ENCODE measurements at regions not wholly inside any gene's neighbourhood (a gene's known extent, or its start where the extent isn't known, plus 50 kb on each side); places are given as distances from the start of the nearest gene placed in this dataset.

DNA sequence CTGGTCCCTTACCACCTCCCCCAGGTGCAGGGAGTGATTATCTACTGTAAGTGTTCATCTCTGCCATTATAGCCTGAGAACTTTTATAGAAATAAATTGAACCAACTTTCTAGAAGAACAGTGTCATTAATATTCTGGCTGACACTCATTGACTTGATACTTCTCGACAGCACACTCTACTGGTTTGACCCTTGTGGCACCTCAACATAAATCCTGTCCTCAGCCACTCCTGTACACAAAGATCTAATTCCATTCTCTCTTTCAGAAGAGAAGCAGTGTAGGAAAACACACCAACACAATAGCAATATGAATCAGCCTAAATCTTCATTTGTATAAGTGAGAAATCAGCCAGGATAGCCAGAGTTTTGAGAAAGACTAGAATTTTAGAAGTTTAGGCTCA is 417.7 kb downstream of the TAF11L14 start:
- DNase-seq: no peak

DNA sequence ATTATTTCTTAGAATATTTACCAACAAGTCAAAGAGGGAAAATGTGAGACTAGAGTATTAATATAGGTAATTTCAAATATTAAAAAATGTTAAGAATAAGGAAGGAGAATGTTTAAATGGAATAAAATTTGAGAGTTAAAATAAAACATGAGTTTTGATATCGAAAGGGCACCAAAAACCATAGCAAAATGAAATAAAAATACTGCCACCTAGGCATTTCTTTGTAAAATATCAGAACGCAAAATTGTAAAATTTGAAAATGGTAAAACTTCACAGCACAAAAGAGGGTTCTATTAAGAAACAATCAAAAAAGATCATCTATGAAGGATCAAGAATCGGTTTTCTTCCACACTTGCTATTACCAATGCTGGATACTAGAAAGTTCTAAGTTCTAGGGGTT is 418.3 kb downstream of the TAF11L14 start:
- DNase-seq: no peak

GRCh38 chr5:18057725-18058124 is 423.5 kb downstream of the TAF11L14 start:
- no peak for DNase-seq

DNA sequence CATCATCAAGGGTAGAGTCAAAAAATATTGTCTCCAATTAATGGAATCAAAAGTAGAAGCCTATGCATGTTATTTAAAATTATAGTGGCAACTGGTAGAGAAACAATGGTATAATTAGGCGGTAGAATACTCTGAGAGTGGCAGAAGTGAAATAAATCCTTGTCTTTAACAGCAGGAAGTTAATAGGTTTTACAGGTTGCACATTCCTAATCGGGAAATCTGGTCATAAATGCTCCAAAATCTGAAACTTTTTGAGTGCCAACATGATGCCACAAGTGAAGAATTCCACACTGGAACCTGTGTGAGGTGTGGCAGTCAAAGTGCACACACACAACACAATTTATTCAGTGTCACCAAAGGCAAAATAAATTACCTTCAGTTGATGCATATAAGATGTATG is 433.4 kb downstream of the TAF11L14 start:
- DNase-seq: no peak

DNA sequence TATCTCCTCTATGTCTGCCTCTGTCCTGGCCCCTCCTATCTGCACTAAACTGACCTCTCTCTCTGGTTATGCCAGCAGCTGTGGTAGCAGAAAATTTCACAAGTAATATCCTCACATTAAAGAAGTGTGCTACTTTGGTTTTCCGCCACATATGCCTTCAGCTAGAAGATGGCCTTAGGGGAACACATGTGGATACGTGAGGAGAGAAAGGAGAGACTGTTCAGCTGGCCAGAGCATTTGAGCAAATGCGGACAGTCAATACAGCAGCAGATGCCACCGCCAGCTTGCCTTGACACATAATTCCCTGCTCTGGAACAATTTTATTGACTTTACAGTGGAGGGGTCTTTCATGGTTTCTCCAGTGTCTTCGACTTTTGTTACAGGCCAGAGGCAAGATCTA is 434.6 kb downstream of the TAF11L14 start:
- no peak for DNase-seq

GRCh38 chr5:18069790-18070189 is 435.5 kb downstream of the TAF11L14 start:
- DNase-seq: no peak

DNA sequence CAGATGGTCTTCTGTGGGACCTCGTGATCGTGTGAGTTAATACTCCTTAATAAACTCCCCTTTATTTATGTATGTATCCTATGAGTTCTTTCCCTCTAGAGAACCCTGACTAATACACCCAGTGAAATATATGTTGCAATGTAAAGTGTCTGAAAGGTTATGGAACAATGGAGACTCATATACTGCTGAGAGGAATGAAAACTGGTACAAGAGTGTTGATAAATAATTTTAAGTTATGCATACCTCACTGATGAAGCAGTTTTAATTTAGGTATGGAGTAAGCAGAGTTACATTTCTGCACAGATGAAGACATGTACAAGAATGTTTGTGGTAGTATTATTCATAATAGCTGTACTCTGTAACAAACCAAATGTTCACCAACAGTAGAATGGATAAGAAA is 438.3 kb downstream of the TAF11L14 start:
- DNase-seq: no peak

GRCh38 chr5:18074961-18075360 is 440.7 kb downstream of the TAF11L14 start:
- no peak for DNase-seq

DNA sequence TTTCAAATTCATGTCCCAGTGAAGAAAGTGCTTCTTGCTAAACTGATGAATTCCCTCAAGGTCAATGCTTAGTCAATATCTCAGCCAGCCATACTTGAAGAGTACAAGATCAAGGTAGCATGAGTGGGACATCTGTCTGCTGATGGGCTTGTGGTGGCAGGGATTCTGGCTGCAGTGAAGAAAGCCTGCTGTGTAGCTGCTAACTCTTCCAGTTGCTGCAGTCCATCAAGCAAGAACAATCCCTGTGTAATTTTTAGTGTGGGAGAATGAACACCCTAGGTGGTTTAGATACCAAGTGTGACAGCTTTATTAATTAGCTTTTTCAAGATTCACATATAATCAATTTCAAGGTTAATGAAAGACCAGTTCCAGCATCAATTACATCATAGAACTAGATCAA is 443.9 kb downstream of the TAF11L14 start:
- no peak for DNase-seq

DNA sequence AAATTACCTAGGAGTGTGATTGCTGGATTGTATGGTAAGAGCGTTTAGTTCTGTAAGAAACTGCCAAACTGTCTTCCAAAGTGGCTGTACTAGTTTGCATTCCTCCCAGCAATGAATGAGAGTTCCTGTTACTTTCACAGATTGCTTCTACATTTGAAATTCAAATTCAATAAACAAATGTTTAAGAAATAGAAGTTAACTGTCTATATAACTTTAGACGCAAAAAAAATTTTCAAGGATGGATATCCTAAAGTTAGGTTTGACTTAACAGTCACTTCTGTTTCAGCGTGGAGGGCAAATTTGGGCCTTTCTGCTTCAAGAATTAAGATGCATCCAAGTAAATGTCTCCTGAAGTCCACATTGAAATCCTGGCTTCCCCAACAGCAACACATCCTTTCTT is 445.6 kb downstream of the TAF11L14 start:
- DNase-seq: no peak

GRCh38 chr5:18088020-18088579 is 453.8 kb downstream of the TAF11L14 start:
- no peak for DNase-seq

DNA sequence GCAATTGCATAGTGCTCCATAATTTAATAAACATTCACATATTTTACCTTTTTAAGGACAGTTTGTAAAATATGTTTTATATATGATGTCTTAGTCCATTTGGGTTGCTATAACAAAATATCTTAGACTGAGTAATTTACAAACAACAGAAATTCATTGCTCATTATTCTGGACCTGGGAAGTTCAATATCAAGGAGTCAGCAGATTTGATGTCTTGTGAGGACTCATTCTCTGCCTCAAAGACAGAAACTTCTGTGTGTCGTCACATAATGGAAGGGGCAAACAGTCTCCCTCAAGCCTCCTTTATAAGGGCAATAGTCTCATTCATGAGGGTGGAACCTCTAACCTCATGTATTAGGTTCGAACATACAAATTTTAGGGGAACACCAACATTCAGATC is 455.9 kb downstream of the TAF11L14 start:
- DNase-seq: no peak

DNA sequence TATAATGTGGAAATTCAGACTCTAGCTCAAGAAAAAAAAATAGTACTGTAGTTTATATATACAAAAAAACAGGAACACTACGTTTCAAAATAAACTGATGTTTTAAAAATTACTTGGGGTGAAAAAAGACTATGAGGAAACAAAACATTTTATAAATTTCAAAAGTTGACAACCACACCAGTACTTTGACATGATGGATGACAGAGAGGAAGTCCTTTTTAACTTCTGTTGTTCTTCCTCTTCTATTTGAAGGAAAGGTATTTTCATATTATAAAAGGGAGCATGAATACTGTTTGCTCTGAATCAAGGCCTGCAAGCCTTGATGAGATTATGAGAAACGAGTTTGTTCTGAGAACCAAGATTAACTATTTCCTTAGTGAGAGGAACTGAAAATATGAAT is 456.9 kb downstream of the TAF11L14 start:
- no peak for DNase-seq

DNA sequence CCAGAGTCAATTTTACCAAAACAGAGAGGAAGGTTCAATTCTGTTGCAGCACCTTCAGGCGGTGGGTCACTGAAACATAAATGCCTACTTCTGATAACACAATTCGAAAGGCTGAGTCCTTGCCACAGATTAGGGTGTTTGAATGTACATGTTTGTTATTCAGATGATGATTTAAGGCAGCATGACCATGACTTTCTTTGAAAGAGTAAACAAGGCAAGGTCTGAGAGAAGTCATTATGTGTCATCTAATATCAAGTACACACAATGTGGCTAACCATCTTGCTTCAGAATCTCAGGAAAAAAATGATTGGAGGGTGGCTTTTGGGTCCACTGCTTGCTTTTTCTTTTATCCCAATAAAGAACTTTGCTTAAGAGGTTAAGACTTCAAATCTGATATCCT is 457.5 kb downstream of the TAF11L14 start:
- DNase-seq: no peak

DNA sequence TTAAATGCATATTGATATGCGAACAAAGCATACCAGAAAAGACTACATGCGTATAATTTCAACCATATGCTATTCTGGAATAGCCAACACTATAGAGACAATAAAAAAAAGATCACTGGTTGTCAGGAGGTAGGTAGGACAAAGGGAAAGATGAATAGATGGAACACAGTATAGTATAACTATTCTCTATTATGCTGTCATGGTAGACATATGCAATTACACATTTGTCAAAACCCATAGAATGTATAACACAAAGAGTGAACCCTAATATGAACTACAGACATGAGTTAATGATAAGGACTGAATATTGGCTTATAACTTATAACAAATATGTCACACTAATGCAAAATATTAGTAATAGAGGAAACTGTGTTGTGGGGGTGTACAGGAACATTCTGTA is 460.8 kb downstream of the TAF11L14 start:
- DNase-seq: no peak

DNA sequence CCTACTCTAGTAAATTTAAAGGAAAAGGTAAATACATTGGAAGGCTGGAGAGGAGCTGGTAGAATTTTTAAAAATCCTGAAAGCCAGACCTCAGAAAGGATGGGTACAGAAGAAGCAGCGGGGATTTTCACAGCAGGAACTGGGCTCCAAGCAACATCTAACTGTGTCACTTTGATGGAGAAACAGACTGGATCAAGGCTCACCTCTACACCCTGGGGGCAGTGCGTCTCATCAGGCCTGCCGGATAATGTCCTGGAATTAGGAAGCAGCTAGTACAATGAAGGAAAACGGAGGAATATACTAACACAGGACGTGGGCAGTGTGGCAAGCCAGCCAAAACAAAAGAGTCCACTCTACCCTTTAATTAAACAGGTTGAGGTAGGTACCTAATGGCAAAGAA is 463.6 kb downstream of the TAF11L14 start:
- no peak for DNase-seq

GRCh38 chr5:18098691-18099090 is 464.4 kb downstream of the TAF11L14 start:
- no peak for DNase-seq

DNA sequence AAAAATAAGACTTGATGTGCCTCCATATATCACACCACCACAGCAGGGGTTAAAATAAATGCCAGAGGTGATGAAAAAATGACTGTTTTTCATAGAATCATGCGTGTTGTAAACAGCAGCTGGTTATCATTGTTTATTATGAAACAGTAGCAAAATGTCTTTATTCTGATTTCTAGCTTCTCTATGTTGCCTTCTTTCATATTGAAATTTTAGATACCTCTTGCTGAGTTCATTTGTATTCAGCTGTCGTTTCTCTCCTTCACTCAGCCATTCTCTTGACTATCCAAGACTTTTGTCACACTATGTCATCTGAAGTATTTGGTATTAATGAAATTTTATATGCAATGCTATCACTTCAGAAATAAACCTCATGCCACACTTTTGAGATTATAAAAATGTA is 465.0 kb downstream of the TAF11L14 start:
- no peak for DNase-seq

- no peak for DNase-seq
These were observed 467.3 kb downstream of the TAF11L14 start for GRCh38 chr5:18101532-18101931.

GRCh38 chr5:18102733-18103132 is 468.5 kb downstream of the TAF11L14 start:
- no peak for DNase-seq

GRCh38 chr5:18105449-18105848 is 471.2 kb downstream of the TAF11L14 start:
- no peak for DNase-seq

GRCh38 chr5:18111906-18112465 is 477.7 kb downstream of the TAF11L14 start:
- no peak for DNase-seq

- DNase-seq: peak; percentile 44
These were observed 479.5 kb downstream of the TAF11L14 start for GRCh38 chr5:18113721-18114120.

DNA sequence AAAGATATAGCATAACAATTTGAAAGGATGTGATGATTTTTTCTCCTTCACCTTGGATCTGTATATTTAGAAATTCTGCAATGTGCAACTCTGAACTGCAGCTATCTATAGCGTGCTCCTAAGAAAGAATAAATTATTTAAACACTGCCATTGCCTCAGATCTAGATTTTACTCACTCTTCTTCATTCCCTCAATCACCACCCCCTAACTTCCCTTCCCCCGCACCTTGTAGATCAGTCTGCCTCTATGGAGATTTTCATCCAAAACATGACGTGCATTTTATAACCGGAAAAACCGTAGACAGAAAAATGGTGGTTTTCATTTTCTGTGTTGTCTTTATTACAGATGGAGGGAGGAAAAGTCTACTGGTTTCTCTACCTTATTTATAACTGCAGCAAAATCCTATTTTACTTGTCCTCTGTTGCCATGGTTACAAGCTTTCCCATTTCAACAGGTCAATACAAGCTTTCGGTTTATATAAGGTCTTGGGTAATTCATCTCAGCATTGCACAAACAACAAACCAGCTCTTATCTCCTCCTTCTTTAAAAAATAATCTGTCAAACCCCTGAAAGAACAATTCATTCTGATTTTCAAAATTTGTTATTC is 480.0 kb downstream of the TAF11L14 start:
- DNase-seq: no peak

DNA sequence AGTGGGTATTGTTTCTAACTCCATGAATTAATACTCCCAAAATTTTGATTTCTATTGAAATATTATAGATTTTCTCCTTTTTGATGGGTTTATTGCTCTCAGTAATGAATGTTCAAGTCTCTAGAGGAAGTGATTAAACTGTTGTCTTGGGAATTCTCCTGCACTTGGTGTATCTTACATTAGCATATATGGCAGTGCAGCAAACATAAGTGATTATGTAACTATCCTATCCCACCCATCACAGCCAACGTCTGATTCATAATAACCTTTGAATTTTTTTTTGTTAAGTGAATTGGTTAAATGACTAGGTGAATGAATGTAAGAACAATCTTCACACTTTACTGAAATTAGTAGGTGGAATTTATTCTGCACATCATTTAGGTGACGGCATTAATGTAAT is 483.7 kb downstream of the TAF11L14 start:
- no peak for DNase-seq

All from fibroblast of upper back skin (primary cell).